ENCODE measurements at regions not wholly inside any gene's neighbourhood (a gene's known extent, or its start where the extent isn't known, plus 50 kb on each side); places are given as distances from the start of the nearest gene placed in this dataset.

DNA sequence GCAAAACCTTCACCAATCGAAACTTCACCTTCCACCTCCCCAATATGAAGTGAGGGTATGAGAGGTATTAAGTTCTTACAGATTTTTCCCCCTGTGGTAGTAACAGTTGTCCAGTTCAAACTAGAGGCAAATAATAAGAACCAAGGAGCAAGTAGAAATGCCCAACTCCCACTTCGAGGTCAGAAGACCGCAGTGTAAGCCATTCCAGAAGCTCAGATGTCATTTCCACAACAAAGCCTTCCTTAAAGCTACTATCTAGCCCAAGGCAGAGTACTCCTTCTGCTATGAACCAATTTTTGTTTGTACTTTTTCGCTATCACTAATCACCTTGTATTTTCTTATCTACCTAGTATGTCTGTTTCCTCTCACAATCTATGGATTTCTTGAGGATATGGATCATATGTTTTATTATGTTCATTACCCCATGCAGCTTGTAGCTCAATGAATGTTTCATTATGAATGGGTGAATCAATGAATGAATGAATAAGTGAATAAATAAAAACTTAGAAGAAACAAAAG lies 235.7 kb upstream of the KCNMB2 start:
- TF ChIP-seq EP300 (IDR thresholded peaks at IDR 0.05; ENCODE audit: low read depth in 2 of 2, low read length in 2 of 2) (no peak), EP300 (CRISPR knock-in tag; IDR thresholded peaks at IDR 0.05; ENCODE audit: borderline replicate concordance) (no peak), ZNF776 (CRISPR knock-in tag; IDR thresholded peaks at IDR 0.05) (no peak), ZNF670 (CRISPR knock-in tag; IDR thresholded peaks at IDR 0.05; ENCODE audit: borderline replicate concordance) (no peak), CHD4 (IDR thresholded peaks at IDR 0.05; ENCODE audit: borderline replicate concordance, low read length) (no peak), ZNF143 (CRISPR knock-in tag; IDR thresholded peaks at IDR 0.05) (no peak), EZH2 (conservative IDR thresholded peaks at IDR 0.05; ENCODE audit: low read depth, low read length) (no peak)
- TF ChIP-seq, protein P1, sequence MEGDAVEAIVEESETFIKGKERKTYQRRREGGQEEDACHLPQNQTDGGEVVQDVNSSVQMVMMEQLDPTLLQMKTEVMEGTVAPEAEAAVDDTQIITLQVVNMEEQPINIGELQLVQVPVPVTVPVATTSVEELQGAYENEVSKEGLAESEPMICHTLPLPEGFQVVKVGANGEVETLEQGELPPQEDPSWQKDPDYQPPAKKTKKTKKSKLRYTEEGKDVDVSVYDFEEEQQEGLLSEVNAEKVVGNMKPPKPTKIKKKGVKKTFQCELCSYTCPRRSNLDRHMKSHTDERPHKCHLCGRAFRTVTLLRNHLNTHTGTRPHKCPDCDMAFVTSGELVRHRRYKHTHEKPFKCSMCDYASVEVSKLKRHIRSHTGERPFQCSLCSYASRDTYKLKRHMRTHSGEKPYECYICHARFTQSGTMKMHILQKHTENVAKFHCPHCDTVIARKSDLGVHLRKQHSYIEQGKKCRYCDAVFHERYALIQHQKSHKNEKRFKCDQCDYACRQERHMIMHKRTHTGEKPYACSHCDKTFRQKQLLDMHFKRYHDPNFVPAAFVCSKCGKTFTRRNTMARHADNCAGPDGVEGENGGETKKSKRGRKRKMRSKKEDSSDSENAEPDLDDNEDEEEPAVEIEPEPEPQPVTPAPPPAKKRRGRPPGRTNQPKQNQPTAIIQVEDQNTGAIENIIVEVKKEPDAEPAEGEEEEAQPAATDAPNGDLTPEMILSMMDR (CRISPR knock-in tag; IDR thresholded peaks at IDR 0.05): no peak
- TF ChIP-seq, protein P2, sequence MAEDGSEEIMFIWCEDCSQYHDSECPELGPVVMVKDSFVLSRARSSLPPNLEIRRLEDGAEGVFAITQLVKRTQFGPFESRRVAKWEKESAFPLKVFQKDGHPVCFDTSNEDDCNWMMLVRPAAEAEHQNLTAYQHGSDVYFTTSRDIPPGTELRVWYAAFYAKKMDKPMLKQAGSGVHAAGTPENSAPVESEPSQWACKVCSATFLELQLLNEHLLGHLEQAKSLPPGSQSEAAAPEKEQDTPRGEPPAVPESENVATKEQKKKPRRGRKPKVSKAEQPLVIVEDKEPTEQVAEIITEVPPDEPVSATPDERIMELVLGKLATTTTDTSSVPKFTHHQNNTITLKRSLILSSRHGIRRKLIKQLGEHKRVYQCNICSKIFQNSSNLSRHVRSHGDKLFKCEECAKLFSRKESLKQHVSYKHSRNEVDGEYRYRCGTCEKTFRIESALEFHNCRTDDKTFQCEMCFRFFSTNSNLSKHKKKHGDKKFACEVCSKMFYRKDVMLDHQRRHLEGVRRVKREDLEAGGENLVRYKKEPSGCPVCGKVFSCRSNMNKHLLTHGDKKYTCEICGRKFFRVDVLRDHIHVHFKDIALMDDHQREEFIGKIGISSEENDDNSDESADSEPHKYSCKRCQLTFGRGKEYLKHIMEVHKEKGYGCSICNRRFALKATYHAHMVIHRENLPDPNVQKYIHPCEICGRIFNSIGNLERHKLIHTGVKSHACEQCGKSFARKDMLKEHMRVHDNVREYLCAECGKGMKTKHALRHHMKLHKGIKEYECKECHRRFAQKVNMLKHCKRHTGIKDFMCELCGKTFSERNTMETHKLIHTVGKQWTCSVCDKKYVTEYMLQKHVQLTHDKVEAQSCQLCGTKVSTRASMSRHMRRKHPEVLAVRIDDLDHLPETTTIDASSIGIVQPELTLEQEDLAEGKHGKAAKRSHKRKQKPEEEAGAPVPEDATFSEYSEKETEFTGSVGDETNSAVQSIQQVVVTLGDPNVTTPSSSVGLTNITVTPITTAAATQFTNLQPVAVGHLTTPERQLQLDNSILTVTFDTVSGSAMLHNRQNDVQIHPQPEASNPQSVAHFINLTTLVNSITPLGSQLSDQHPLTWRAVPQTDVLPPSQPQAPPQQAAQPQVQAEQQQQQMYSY (CRISPR knock-in tag; IDR thresholded peaks at IDR 0.05): no peak
